Right renal cortex interstitium (tissue), 3 donors: ENCODE measurements at regions not wholly inside any gene's neighbourhood (a gene's known extent, or its start where the extent isn't known, plus 50 kb on each side); places are given as distances from the start of the nearest gene placed in this dataset.
A peak's percentile ranks its signal among the peaks of the same experiment; 100 is the strongest.
"Not testable (repeated sequence)": the region's sequence is repeated elsewhere in the genome, so short reads cannot be mapped to it uniquely, and the experiment has no call there.

Experiments
- DNase-seq, 3 donors: peaks; one replicate each; pipeline ENCODE4 v3.0.0-alpha.2; 2013; ENCODE audit warnings: low read depth in 3 of 3, low spot score in 2 of 3

DNA sequence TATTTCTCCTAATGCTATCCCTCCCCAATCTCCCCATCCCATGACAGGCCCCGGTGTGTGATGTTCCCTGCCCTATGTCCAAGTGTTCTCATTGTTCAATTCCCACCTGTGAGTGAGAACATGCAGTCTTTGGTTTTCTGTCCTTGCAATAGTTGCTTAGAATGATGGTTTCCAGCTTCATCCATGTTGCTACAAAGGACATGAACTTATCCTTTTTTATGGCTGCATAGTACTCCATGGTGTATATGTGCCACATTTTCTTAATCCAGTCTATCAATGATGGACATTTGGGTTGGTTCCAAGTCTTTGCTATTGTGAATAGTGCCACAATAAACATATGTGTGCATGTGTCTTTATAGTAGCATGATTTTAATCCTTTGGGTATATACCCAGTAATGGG is 51.3 kb upstream of the RIOK2 start:
- DNase-seq, result not testable (repeated sequence)

DNA sequence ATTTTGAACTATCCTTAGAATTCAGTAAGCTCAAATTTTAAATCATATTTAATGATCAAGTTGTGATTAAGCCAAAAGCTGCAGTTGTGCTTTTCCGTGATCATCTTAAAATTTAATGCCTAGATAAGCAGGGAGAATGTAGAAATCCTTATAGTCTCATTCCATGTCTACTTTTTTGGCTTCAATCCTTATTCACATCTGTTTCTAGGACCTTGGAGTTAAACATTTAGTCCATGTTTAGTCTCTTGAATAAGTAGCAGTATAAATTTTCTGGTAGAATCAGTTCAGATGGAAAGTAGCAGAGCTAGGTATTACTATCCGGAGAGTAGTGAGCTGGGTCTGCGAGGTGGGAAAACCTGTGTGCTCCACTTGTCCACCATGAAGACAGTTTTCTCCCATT is 59.3 kb upstream of the RIOK2 start:
- no peak for DNase-seq

DNA sequence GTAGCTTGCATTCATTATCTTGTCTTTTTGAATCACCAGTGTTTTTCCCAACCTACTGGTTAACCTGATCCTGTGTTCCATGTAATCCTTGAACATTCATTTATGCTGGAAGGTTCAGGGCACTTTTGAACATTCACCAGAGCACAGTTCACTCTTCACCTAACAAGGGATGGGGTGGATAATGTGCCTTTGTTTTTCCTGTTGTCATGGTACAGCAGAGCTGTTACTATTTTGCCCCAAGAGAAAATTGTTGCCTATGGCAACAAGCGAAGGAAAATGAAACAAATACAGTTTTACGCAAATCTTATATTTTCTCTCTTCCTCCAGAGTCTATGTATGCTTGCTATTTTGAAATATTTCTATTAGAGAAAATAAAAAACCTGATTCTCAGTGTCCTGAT is 60.3 kb upstream of the RIOK2 start:
- no peak for DNase-seq

DNA sequence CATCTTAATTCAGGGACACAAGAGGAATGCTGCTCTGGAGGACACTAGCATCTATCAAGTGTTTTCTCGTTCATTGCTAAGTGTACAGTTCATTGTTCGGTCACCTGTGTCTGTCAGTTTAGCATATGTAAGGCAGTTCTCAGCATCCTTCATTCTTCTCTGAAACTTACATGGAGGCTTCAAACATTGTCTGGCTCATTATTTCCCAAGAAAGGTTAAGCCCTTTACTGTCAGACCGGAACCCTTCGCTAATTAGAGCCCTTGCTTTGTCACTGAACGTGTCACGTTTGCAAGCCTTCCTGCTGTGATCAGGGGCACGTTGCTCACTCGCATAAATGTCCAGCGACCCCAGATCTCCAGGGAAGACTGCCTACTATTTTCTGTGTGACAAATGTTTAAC is 62.3 kb upstream of the RIOK2 start:
- DNase-seq, result peak; percentile 10 to 24 (median 13)

DNA sequence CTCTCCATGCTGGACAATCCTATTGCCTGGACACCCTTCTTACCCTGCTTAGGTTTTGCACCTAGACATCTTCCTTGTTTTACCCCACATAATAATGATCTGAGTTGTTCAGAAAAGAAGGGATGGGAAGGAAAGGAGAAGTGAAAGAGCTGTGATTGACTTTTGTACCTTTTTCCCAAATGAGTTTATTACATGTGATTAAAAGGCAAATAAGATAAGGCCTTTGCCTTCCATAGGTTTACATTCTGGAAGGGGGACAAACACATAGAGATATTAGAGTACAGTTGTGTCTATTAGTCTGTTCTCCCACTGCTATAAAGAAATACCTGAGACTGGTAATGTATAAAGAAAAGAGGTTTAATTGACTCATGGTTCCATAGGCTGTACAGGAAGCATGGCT is 67.1 kb upstream of the RIOK2 start:
- DNase-seq, result no peak

DNA sequence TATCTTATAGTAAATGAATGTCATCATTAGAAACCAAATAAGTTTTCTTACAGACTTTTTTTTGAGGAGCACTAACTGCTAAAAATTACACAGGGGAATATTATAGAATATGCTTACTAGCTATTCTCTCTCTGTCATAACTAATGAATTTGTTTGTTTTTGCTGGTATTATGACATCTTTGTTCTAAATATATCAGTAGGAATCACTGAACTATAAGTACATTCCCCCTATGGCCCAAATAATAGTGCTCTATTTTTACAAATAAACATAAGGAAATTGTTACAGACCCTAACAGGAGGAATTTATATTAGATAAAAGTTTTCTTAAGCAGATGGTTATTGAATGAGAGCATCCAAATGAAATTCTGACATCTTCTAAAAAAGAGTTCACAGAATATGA is 83.0 kb upstream of the RIOK2 start:
- DNase-seq, result no peak

DNA sequence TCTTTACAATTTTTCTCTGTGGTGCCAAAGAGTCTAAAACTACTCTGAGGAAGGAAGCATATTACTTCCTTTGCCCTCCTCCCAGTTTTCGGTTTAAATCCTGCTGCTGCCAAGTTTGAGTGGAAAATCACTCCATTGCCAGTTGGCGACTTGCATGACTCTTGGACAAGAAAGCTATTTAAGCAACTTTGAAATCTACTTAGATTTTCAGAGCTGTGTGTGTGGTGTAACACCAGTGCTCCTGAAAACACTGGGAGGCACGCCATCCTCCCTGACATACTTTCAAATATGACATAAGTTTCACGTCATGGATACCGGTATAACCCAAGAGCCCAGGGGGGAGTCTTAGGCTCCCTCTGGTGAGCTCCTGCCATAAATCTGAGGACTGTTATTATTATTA is 83.5 kb upstream of the RIOK2 start:
- no peak for DNase-seq

DNA sequence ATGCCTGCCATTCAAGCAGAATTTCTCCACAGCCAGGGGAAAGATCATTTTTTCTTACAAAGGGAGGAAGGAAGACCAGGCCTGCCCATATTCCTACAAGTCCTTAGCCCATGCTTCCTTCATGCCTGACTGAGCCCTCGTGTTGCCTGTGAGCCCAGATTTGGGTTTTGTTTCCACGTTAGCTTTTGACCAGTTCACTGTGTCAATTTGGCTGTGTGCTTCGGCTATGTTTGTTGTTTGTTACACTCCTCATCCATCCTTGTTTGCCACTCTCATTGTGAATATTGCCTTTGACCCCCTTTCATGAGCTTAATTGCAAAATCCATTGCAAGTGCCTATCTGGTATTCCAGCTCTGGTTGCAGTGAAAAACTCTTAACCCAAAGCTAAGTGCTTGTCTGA is 84.7 kb upstream of the RIOK2 start:
- DNase-seq, result no peak

DNA sequence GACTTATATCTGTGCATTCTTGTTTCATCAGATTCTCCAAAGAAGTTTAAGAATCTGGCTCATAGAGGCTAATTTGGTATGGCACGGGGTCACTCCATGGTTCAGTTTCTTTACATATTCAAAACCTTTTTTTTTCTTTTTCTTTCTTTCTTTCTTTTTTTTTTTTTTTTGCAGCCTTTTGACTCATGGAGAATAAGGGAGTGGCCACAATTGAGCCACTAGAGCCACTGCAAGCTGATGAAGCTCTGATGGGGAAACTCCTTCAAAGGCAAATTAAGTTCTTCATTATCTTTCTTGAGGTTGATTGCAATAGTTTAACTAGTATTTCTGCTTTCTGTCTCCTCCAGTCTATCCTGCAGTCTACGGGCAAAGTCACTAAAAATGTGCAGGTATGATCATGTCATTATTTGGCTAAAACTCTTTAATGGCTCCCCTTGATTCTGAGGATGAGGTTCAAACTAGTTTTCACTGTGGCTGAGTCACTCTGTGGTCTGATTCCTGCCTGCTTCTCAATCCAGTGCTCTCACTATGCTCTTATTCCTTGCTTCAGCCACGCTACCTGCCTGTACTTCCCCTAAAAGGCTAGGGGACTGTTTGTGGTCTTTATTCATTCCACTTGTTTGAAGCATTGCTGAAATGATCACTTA is 93.5 kb upstream of the RIOK2 start:
- no peak for DNase-seq

DNA sequence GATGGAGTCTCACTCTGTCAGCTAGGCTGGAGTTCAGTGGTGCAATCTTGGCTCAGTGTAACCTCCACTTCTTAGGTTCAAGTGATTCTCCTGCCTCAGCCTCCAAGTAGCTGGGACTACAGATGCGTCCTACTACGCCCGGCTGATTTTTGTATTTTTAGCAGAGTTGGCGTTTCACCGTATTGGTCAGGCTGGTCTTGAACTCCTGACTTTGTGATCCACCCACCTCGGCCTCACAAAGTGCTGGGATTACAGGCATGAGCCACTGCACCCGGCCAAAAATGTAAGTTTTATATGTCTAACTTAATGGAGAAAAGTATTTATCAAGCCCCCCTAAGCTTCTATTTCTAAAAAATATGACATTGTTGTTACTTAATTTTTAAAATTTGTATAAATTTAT is 98.2 kb upstream of the RIOK2 start:
- DNase-seq, result no peak

DNA sequence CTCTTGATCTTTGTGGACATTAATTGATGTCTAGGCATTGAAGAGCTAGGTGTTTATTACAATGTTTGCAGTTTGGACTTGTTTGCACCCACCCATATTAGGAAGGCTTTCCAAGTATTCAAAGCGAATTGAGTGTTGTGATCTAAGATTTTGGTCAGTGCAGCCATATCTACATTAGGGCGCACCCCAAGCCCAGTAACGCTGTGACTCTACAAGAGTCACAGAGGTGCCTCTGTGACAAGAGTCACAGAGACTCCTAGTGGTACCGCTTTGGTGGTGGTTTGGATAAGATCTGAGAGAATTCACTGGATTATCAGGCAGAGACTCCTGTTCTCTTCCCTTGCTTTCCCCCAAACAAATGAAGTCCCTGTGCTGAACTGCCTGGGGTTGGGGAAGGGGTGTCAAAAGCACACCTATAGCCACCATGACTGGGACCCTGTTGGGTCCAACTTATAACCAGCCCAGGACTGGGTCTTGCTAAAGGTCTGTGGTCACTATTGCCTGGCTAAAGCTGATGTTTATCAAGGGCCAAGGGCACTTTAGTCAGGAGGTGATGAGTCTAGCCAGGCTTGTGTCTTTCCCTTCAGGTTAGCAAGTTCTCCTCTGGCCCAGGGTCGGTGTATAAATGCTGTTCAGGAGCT is 114.1 kb upstream of the RIOK2 start:
- peak in 1 of 3 donors; percentile 4 for DNase-seq

DNA sequence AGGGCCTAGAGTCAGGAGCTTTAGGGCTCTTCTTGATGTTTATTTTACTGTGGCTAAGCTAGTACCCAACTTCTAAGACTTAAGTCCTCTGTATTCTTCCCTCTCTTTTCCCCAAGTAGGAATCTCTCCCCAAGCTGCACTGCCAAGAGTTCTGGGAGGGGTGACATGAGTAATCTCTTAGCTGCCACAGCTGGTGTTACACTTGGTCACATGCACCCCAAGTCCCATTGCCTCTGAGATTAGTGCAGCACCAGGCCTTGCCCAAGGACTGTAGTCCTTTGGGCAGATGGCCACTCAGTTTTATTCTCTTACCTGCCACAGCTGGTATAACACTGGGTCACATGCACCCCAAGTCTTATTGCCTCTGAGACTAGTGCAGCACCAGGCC is 114.7 kb upstream of the RIOK2 start:
- no peak for DNase-seq

DNA sequence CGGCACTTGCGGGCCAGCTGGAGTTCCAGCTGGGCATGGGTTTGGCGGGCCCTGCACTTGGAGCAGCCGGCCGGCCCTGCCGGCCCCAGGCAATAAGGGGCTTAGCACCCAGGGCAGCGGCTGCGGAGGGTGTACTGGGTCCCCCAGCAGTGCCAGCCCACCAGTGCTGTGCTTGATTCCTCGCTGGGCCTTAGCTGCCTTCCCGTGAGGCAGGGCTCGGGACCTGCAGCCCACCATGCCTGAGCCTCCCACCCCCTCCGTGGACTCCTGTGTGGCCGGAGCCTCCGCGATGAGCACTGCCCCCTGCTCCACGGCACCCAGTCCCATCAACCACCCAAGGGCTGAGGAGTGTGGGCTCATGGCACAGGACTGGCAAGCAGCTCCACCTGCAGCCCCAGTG is 118.1 kb upstream of the RIOK2 start:
- not testable (repeated sequence) for DNase-seq

DNA sequence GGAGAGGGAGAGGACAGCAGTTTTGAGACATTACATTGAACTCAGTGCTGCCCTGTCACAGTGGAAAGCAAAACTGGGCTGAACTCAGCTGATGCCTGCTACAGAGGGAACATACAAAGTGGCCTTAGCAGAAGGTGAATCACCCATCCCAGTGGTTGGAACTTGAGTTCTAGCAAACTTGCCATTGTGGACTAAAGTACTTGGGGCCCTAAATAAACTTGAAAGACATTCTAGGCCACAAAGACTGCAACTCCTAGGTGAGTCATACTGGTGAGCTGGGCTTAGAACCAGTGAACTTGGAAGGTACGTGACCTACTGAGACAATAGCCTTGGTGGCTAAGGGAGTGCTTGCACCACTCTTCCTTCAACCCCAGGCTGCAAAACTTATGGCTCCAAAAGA is 155.7 kb upstream of the RIOK2 start:
- no peak for DNase-seq

DNA sequence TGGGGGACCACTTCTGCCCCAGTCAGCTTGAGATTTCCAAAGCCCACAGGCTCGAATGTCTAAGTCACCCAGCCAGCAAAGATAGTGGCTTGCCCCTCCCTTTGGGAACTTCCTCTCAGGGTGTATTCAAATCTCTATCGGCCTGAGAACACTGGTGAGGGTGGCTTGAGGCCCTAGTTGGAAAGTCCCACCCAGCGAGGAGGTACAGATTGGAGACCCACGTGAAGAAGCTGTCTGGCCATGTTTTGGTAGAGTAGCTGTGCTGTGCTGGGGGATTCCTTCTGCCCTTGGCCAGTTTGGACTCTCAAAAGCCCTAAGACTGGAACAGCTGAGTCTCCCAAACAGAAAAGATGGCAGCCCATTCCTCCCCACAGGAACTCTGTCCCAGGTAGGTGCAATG is 172.7 kb upstream of the RIOK2 start:
- no peak for DNase-seq

DNA sequence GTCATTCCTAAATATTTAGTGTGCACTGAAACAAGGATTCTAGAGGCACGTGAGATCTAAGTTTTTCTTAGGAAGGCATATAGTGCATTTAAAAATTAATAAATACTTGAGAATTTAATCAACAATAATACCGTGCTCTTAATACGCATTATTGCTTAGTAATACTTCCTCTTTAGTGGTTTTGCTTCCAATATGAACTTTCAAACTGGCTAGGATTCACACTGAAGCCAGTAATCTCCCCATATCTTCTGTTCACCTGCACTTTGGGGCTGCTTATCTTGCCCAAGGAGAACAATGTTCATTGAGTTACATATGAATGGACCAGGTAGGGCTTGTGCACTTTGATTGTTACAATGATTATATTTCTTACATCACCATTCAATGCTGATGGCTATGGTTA is 180.5 kb upstream of the RIOK2 start:
- DNase-seq, result no peak

DNA sequence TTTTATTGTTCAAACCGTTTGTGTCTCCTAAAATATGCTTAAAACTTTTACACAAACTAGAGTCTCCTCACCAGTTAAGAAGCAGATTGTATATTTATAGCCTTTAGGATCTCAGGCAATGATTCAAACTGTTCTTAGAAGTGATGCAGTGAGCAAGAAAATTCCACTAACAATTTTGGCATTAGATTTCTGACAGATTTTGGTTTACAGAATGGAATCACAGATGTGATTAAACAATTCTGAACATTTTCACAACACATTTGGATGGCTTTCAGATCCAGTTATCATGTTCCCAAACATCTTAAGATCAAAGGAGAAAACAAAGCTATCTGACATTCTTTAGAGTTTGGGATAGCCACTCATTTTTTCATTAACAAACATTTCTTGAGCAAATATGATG is 181.7 kb upstream of the RIOK2 start:
- no peak for DNase-seq

DNA sequence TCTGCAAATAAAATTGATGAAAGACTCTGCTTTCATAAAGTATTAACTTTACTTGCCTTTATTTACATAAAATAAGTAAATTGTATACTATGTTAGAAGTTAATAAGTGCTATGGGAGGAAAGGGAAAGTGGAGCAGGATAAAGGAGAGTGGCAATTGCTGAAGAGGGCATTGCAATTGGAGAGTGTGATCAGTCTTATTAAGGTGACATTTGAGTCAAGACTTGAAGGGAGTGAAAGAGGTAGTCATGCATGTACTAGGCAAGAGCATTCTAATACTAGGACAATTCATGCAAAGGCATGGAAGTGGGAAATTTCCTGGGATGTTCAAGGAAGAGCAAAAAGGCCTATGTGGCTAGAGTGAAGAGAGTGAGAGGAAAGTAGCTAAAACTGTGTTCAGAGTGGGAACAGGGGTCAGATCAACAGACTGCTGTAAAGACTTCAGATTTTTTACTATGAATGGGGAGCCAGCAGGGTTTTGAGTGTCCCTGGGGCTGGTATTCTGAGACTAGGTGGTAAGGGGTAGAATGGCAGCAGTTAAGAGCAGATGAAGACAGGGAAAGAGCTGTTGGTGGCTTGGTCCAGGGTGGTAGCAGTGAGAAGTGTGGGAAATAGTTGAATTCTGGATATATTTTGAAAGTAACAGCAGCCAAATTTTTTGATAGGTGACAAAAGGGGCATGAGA is 182.3 kb upstream of the RIOK2 start:
- DNase-seq, result peak in 2 of 3 donors; percentile 1 to 16

DNA sequence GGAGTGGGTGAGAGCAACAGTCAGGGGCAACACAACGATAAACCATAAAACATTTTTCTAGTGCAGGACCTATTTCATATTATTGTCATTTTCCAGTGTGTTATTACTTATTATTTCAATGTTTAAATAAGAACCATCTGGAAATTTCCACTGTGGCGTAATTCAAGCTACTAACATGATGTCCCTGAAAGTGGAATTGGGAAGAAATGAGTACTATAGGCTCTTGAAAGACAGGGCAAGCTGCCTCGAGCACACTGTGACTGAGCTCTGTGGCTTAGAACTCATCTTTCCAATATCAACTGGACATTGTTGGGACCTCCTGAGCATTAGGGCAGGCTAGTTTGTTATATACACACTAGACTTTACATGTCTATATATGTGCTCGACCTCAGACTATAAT is 182.9 kb upstream of the RIOK2 start:
- no peak for DNase-seq

DNA sequence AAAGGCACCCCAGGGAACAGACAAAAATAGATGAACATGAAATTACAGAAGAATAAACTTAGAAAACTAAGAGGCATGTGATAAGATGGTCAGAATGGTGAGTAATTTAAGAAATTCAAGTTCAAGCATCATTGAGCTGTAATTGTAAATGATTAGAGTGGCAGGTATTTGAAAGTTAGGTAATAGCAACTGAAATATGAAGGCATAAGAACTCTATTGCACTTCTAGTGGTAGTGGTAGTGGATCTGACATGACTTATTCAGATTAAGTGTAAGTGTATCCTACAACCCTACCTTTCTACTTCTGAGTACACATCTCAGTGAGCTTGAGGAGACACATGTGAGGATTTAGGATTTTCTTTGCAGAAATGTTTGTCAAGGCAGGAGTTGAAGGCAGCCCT is 192.9 kb upstream of the RIOK2 start:
- DNase-seq, result no peak

DNA sequence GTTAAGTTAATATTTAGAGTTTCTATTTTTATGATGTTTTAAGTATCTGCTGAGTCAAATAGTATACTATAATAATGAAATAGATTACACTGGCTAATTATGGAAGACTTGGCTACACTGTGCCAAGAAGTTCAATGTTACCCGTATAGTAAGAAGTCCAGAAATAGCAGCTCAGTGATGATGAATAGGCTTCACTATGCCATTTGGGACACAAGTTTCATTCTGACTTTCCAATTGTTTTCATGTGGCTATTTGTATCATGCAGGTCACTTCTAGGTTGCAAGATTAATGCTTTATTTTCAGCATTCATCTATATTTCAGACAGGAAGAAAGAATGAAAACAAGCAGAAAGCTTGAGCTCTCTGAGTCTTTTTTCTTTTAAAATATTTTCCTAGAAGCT is 194.5 kb upstream of the RIOK2 start:
- DNase-seq, result no peak

DNA sequence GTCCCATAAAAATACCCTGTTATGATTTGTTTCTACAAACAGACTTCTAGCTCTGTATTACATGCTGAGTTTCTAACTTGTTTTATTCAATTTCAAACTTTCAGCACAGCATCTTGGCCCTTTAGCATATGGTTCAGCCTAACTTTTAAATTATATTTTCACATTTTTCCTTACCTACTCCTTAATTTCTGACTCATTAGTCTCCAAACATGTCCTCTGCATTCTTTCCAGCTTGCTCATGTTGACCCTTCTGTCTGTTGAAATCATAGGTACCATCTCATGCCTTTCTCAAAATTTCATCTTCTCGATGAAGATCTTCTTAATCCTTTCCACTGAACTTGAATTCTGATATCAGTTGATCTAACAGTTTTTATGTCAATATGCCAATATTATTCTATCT is 200.9 kb upstream of the RIOK2 start:
- DNase-seq, result no peak
